Calu3 (cell line): ENCODE measurements at regions not wholly inside any gene's neighbourhood (a gene's known extent, or its start where the extent isn't known, plus 50 kb on each side); places are given as distances from the start of the nearest gene placed in this dataset.

Experiments used
- BruUV-seq: library from RNA; stranded (reverse); fragments of 400-500 nt; replicated peaks from 2 replicates; lab custom pipeline; 2021; lab: Mats Ljungman, UMichigan
- CTCF ChIA-PET: fragments of 300-600 bp; sonication (Branson Sonifier 250); formaldehyde crosslinking; loops from one replicate; lab custom pipeline; 2022; ENCODE audit warnings: antibody characterized with exemption; lab: Charles Lee
- DNase-seq: peaks from one replicate; pipeline ENCODE4 v3.0.0; 2022
- H3K27ac Mint-ChIP-seq: one replicate; pipeline ENCODE4 v1.8.0; 2022; ENCODE audit warnings: mixed read lengths; ENCODE audit not compliant: unreplicated experiment
- H3K27me3 Mint-ChIP-seq: one replicate; pipeline ENCODE4 v1.8.0; 2022; ENCODE audit warnings: mixed read lengths; ENCODE audit not compliant: unreplicated experiment
- H3K36me3 Mint-ChIP-seq: one replicate; pipeline ENCODE4 v1.8.0; 2022; ENCODE audit warnings: mild to moderate bottlenecking, moderate library complexity, mixed read lengths; ENCODE audit not compliant: insufficient read depth, unreplicated experiment
- H3K4me1 Mint-ChIP-seq: one replicate; pipeline ENCODE4 v1.8.0; 2022; ENCODE audit warnings: mild to moderate bottlenecking, low read depth, mixed read lengths; ENCODE audit not compliant: unreplicated experiment
- H3K4me3 Mint-ChIP-seq: one replicate; pipeline ENCODE4 v1.8.0; 2022; ENCODE audit warnings: mild to moderate bottlenecking, low read depth, moderate library complexity, mixed read lengths; ENCODE audit not compliant: unreplicated experiment
- H3K9me3 Mint-ChIP-seq: one replicate; pipeline ENCODE4 v1.8.0; 2022; ENCODE audit warnings: low read depth, mixed read lengths; ENCODE audit not compliant: unreplicated experiment
- CTCF ChIP-seq: fragments of 200-600 bp; IDR thresholded peaks from one replicate; pipeline ENCODE4 v1.8.0; 2022; ENCODE audit warnings: antibody characterized with exemption; ENCODE audit not compliant: unreplicated experiment
- intact Hi-C: fragments of 100-400 bp; cut with micrococcal nuclease; formaldehyde crosslinking; loops from one replicate; pipeline ENCODE4 v1.10.0; 2022; ENCODE audit not compliant: unreplicated experiment

- Mint-ChIP-seq H3K9me3 (no peaks in the 10 kb centered on the region), H3K4me1 (no peaks in the 10 kb centered on the region), H3K4me3 (no peak overlapping the region), H3K27me3 (no peaks in the 10 kb centered on the region), H3K36me3 (no peaks in the 10 kb centered on the region), H3K27ac (no peak overlapping the region)
- no TSS peak for BruUV-seq
- CTCF ChIA-PET, result no interaction called here
- DNase-seq, result no peak
- intact Hi-C loops, result no loop called here
- no peak for TF ChIP-seq CTCF
Observed at GRCh38 chr21:14762327-14762726, 216.2 kb upstream of the SAMSN1 start.

- BruUV-seq, result no TSS peak
- H3K9me3 Mint-ChIP-seq, result no peaks in the 10 kb centered on the region
- CTCF ChIA-PET, result no interaction called here
- intact Hi-C loops, result no loop called here
- no peaks in the 10 kb centered on the region for H3K4me1 Mint-ChIP-seq
- H3K27me3 Mint-ChIP-seq, result no peaks in the 10 kb centered on the region
- H3K36me3 Mint-ChIP-seq, result no peaks in the 10 kb centered on the region
- no peak overlapping the region for H3K27ac Mint-ChIP-seq
- H3K4me3 Mint-ChIP-seq, result no peak overlapping the region
- DNase-seq, result no peak
- no peak for TF ChIP-seq CTCF
Observed at GRCh38 chr21:14759285-14759684, 213.2 kb upstream of the SAMSN1 start.

GRCh38 chr21:14758849-14759248 lies 212.7 kb upstream of the SAMSN1 start:
- DNase-seq, result no peak
- no TSS peak for BruUV-seq
- H3K4me1 Mint-ChIP-seq, result no peaks in the 10 kb centered on the region
- CTCF ChIA-PET, result no interaction called here
- intact Hi-C loops, result no loop called here
- no peaks in the 10 kb centered on the region for H3K36me3 Mint-ChIP-seq
- H3K27me3 Mint-ChIP-seq, result no peaks in the 10 kb centered on the region
- no peak overlapping the region for H3K4me3 Mint-ChIP-seq
- TF ChIP-seq CTCF, result no peak
- no peaks in the 10 kb centered on the region for H3K9me3 Mint-ChIP-seq
- H3K27ac Mint-ChIP-seq, result no peak overlapping the region

GRCh38 chr21:14757533-14758327 lies 211.6 kb upstream of the SAMSN1 start:
- H3K9me3 Mint-ChIP-seq, result no peaks in the 10 kb centered on the region
- intact Hi-C loops, result no loop called here
- no TSS peak for BruUV-seq
- no peaks in the 10 kb centered on the region for H3K36me3 Mint-ChIP-seq
- TF ChIP-seq CTCF, result no peak
- no peaks in the 10 kb centered on the region for H3K27me3 Mint-ChIP-seq
- no peak for DNase-seq
- H3K4me1 Mint-ChIP-seq, result no peaks in the 10 kb centered on the region
- CTCF ChIA-PET, result no interaction called here
- no peak overlapping the region for H3K27ac Mint-ChIP-seq
- H3K4me3 Mint-ChIP-seq, result no peak overlapping the region
